Posterior cingulate gyrus (tissue), 11 donors: ENCODE measurements at regions not wholly inside any gene's neighbourhood (a gene's known extent, or its start where the extent isn't known, plus 50 kb on each side); places are given as distances from the start of the nearest gene placed in this dataset.

ENCODE experiments used
- DNase-seq, 10 donors: peaks; one replicate each; pipeline versions ENCODE4 v3.0.0 to v3.0.0-alpha.2; 2020 to 2021; ENCODE audit warnings: mixed read lengths in 3 of 10
- intact Hi-C: fragments of 100-400 bp; cut with DNase I; formaldehyde crosslinking; loops from one replicate; pipeline ENCODE4 v1.15.1; 2023

GRCh38 chr9:26597542-26598149 lies 295.0 kb downstream of the CAAP1 start:
- intact Hi-C loops = no loop called here
- no peak for DNase-seq

DNA sequence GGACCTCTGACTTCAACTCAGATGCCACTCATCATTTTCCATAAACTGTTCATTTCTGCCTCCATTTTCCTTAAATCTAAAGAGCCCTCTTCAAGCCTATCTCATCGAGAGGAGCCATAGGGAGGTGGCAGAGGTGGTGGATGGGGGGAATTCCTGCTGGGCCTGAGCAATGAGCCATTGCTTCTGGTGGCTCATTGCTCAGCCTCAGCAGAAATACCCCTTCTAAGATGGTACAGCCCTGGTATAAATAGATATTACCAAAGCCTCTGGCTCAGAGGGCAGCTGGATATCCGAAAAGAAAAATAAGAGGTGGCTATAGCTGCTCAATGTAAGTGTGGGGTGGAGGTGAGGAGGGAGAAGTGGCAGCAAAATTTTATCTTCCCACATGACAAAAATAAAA lies 313.5 kb downstream of the CAAP1 start:
- no peak for DNase-seq
- intact Hi-C loops = no loop called here

DNA sequence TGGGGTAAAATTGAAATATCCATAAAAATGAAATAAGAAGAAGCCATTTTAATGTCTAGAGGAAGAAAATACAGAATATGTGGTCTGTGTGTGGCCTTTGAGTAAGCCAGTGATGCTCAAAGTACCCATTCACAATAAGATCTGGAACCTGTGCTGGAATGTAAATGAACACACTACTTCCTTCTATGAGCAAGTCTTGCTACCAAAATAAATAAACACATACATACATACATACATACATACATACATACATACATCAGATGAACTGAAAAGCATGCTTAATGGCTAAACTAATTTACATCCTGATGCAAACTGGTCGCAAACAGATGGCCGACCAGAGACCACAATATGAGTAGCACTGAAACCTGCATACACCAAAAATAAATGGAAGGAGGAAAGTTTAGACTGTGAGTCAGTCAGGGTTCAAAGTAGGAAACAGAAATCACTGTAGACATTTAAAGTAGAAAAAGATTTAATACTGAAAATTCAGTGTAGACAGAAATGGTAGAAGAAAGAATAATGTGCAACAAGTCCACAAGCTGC lies 317.6 kb downstream of the CAAP1 start:
- intact Hi-C loops = no loop called here

DNA sequence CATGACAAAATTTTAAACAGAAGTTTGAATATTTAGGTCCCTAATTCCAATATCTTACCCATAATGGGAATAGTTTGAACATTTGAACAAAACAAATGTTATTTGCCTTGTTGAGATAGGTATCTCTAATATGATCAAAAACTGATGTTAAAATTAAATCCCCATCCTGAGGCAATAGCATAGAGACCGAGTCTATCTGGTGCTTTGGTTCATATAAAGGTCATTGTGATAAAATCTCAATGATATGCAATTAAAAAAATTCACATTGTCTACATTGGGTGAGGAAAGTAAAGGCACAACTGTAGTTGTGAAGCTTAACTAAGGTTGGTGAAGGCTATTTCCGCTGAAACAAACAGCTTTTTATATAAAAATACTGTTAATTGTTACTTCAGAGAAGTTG lies 318.3 kb downstream of the CAAP1 start:
- DNase-seq = no peak
- intact Hi-C loops = no loop called here

More for the DNA sequence above, 317.6 kb downstream of the CAAP1 start:
- DNase-seq = no peak

GRCh38 chr9:26567976-26568375 lies 324.6 kb downstream of the CAAP1 start:
- intact Hi-C loops = no loop called here
- no peak for DNase-seq

DNA sequence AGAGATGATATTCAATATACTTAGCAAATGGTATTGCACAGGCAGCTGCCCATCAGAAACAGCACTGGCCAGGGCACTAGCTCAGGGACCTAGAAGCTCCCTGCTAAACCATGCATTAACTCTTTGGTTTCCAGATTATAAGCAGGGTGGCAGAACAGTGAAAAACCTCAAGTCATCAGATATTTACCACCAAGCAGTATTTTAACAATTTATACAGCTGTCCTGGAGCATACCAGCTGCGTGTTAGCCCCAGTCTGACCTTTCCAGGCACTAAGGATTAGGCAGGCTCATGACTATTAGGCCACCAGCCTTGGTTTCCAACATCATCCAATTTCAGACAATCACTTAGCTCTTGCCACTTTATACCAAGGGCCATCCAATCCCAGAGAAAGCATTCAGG lies 326.5 kb downstream of the CAAP1 start:
- no peak for DNase-seq
- intact Hi-C loops = no loop called here

- DNase-seq = no peak
- intact Hi-C loops = no loop called here
Measured at GRCh38 chr9:26565118-26565517, 327.5 kb downstream of the CAAP1 start.

GRCh38 chr9:26562338-26562737 lies 330.3 kb downstream of the CAAP1 start:
- intact Hi-C loops = no loop called here
- no peak for DNase-seq

- intact Hi-C loops = no loop called here
Measured at GRCh38 chr9:26561928-26562327, 330.7 kb downstream of the CAAP1 start.

GRCh38 chr9:26559506-26559905 lies 333.1 kb downstream of the CAAP1 start:
- intact Hi-C loops = no loop called here
- no peak for DNase-seq

More at GRCh38 chr9:26561928-26562327, 330.7 kb downstream of the CAAP1 start:
- DNase-seq = no peak

DNA sequence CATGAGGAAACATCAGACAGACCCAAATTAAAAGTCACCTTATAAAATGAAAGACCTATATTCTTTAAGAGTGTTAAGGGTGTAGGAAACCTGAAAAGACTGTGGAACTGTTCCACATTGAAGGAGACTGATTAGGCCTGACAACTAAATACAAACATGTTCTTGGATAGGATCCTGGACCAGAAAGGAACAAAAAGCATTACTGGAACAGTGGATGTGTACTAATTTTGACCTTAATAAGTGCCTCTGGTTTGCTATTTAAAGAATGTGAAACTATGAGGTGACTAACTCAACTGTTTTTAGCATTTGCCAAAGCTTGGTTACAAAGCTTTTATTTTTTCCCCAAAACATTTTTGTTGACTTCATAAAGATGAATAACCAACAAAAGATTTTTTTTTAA lies 340.6 kb downstream of the CAAP1 start:
- intact Hi-C loops = no loop called here
- no peak for DNase-seq

- intact Hi-C loops = no loop called here
- DNase-seq = no peak
Measured at GRCh38 chr9:26551451-26551850, 341.2 kb downstream of the CAAP1 start.

GRCh38 chr9:26548781-26549290 lies 343.8 kb downstream of the CAAP1 start:
- intact Hi-C loops = no loop called here

GRCh38 chr9:26539867-26540493 lies 352.6 kb downstream of the CAAP1 start:
- intact Hi-C loops = no loop called here
- DNase-seq = no peak

More at GRCh38 chr9:26548781-26549290, 343.8 kb downstream of the CAAP1 start:
- no peak for DNase-seq

DNA sequence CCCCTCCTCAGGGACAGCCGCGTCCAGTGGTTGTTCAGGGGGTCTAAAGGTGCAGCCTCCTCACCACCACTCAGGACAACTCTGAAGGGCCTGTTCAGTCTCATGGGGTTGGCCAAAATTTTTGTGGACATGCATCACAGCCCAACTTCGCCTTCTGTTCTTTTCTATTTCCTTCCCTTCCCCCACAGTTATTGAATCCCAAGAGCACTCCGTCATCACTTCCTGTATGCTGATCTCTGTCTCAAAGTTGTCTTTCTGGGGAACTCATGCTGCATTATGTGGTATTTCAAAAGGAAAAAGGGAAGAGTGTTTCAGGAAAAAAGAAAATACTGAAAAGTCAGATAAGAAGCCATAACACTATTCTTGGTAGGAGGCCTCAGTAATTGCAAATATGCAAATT lies 355.4 kb downstream of the CAAP1 start:
- no peak for DNase-seq
- intact Hi-C loops = no loop called here

DNA sequence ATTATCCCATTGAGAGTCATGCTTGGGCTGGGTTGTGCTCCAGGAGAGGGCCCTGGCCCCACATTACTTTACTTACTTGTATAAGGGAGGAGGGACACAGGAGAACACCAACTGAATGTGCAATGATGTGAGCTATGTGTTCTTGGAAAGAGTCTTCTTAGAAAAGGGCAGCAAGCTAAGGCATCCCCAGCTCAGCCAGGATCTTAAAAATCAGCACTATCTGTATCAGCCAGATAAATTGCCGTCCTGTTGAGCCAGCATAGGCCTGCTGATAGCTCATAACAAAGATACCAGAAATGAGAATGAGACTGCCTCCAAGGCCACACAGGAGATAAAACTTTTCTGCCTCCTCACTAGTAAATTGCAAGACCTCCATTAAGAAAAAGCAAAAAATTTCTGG lies 357.5 kb downstream of the CAAP1 start:
- no peak for DNase-seq
- intact Hi-C loops = no loop called here

- DNase-seq = no peak
- intact Hi-C loops = no loop called here
Measured at GRCh38 chr9:26530841-26531240, 361.8 kb downstream of the CAAP1 start.

DNA sequence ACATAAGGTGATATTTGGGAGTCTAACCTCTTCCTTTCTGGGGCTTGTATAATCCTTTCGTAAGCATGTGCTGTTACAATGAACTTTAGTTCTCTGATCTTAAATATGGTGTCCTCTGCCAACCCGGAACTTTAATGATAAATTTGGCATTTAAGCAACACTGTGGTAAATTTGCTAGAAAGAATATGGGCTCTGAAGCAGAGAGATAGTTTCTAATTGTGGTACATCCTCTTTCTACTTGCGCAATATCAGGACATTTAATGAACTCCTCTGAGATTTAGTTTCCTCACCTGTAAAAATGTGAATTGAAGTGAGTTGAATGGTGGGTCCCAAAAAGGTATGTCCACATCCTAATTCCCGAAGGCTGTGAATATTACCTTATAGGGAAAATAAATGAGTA lies 364.7 kb downstream of the CAAP1 start:
- intact Hi-C loops = no loop called here
- DNase-seq = no peak

GRCh38 chr9:26524267-26524666 lies 368.3 kb downstream of the CAAP1 start:
- peak in 4 of 10 donors; percentile 11 to 49 (median 25) for DNase-seq
- intact Hi-C loops = no loop called here

GRCh38 chr9:26523577-26523976 lies 369.0 kb downstream of the CAAP1 start:
- intact Hi-C loops = no loop called here
- no peak for DNase-seq

DNA sequence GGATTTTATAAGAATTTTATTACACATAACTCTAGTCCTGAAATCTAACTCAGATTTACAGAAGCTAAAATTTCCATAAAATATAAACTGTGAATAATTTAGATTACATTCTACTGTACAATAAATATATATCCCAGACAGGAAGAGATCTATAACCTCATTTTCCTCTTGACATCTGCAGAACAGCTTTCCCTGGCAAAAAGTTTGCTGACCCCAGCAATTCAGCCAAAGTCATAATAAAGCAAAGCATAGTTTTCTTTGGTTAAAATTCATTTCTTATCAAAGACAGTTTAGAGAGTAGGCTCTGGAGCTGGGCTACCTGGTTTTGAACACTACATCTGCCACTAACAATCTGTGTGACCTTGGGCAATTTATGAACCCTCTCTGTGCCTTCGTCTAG lies 372.5 kb downstream of the CAAP1 start:
- intact Hi-C loops = no loop called here
- no peak for DNase-seq

GRCh38 chr9:26516773-26517343 lies 375.7 kb downstream of the CAAP1 start:
- intact Hi-C loops = no loop called here
- DNase-seq = no peak
